IMR-90 (cell line): ENCODE measurements at regions not wholly inside any gene's neighbourhood (a gene's known extent, or its start where the extent isn't known, plus 50 kb on each side); places are given as distances from the start of the nearest gene placed in this dataset.

ENCODE experiments used
- CEBPB ChIP-seq: IDR thresholded peaks from 2 replicates; pipeline ENCODE4 v1.6.1; 2012; ENCODE audit warnings: low read depth, low read length, improper control_type of control experiment
- CTCF ChIP-seq: conservative IDR thresholded peaks from 2 replicates; pipeline ENCODE4 v1.5.1; 2012; ENCODE audit warnings: mild to moderate bottlenecking, low read depth, low read length, improper control_type of control experiment
- ELK1 ChIP-seq: fragments of 150-350 bp; IDR thresholded peaks from 2 replicates; pipeline ENCODE4 v1.6.1; 2016; ENCODE audit warnings: low read depth, mild to moderate bottlenecking, low read length, moderate library complexity, borderline replicate concordance
- FOS ChIP-seq: fragments of 150-350 bp; IDR thresholded peaks from 2 replicates; pipeline ENCODE4 v1.6.1; 2016; ENCODE audit warnings: low read depth, low read length
- MXI1 ChIP-seq: IDR thresholded peaks from 2 replicates; pipeline ENCODE4 v1.6.1; 2012; ENCODE audit warnings: low read depth, mild to moderate bottlenecking, low read length, moderate library complexity, borderline replicate concordance
- POLR2A ChIP-seq: IDR thresholded peaks from 2 replicates; pipeline ENCODE4 v1.6.1; 2012; ENCODE audit warnings: mild to moderate bottlenecking, low read depth, low read length
- RCOR1 ChIP-seq: IDR thresholded peaks from 2 replicates; pipeline ENCODE4 v1.6.1; 2012; ENCODE audit warnings: mild to moderate bottlenecking, low read length, improper control_type of control experiment; ENCODE audit not compliant: insufficient replicate concordance
- USF2 ChIP-seq: fragments of 150-350 bp; IDR thresholded peaks from 2 replicates; pipeline ENCODE4 v1.6.1; 2017; ENCODE audit warnings: mild to moderate bottlenecking, antibody characterized with exemption, low read length, low read depth

- no peak for TF ChIP-seq ELK1
- no peak for TF ChIP-seq CTCF
- no peak for TF ChIP-seq MXI1
- no peak for TF ChIP-seq USF2
- no peak for TF ChIP-seq FOS
- TF ChIP-seq POLR2A: no peak
- TF ChIP-seq RCOR1: no peak
- no peak for TF ChIP-seq CEBPB
Observed at GRCh38 chr2:15746703-15747550, 155.3 kb downstream of the DDX1 start.
